CD4-positive, alpha-beta T cell (primary cell): ENCODE measurements at regions not wholly inside any gene's neighbourhood (a gene's known extent, or its start where the extent isn't known, plus 50 kb on each side); places are given as distances from the start of the nearest gene placed in this dataset.
A peak's percentile ranks its signal among the peaks of the same experiment; 100 is the strongest.

Experiments used
- ATAC-seq: fragments of 200-7000 bp; cut with Tn5 transposase; one replicate; pipeline ENCODE4 v1.10.0; 2022; ENCODE audit warnings: mild to moderate bottlenecking; ENCODE audit not compliant: poor library complexity
- CTCF ChIA-PET: fragments of 350-600 bp; sonication (Branson Sonifier 250); formaldehyde crosslinking; loops from one replicate; lab custom pipeline; 2021; ENCODE audit warnings: antibody characterized with exemption, inconsistent platforms; lab: Charles Lee
- POLR2A ChIA-PET: fragments of 350-600 bp; sonication (Branson Sonifier 250); formaldehyde crosslinking; loops from one replicate; lab custom pipeline; 2021; ENCODE audit warnings: antibody characterized with exemption, inconsistent platforms; lab: Charles Lee
- DNase-seq, 14 experiments: peaks; one replicate each; pipeline ENCODE4 v3.0.0-alpha.2; 2013 to 2020; ENCODE audit warnings: mixed read lengths in 2 of 14
- H3K27ac ChIP-seq, 2 donors: one replicate each; pipeline versions ENCODE4 v1.5.1 to v1.7.0; 2013; ENCODE audit warnings: low read length in 2 of 2, low read depth in 1 of 2, mild to moderate bottlenecking in 1 of 2
- H3K27me3 ChIP-seq, 2 experiments: 1 replicate in 1 of 2; 2 replicates in 1 of 2; pipeline versions ENCODE4 v1.6.1 to v1.7.0; 2013; ENCODE audit warnings: low read length in 2 of 2, control low read depth in 1 of 2, mild to moderate bottlenecking in 1 of 2, moderate library complexity in 1 of 2; ENCODE audit not compliant: insufficient read depth in 2 of 2, control insufficient read depth in 1 of 2
- H3K36me3 ChIP-seq: one replicate; pipeline ENCODE4 v1.6.1; 2013; ENCODE audit warnings: low read length, control low read depth; ENCODE audit not compliant: insufficient read depth
- H3K4me1 ChIP-seq: one replicate; pipeline ENCODE4 v1.6.1; 2013; ENCODE audit warnings: low read length, control low read depth; ENCODE audit not compliant: insufficient read depth
- H3K4me3 ChIP-seq: one replicate; pipeline ENCODE4 v1.5.1; 2013; ENCODE audit warnings: mild to moderate bottlenecking, low read length, moderate library complexity
- H3K9me3 ChIP-seq, 2 experiments: 1 replicate in 1 of 2; 2 replicates in 1 of 2; pipeline versions ENCODE4 v1.6.1 to v1.7.0; 2013; ENCODE audit warnings: low read length in 2 of 2, mild to moderate bottlenecking in 2 of 2, control low read depth in 1 of 2, moderate library complexity in 1 of 2; ENCODE audit not compliant: control insufficient read depth in 1 of 2, insufficient read depth in 1 of 2
- H3K27ac Mint-ChIP-seq: one replicate; pipeline ENCODE4 v1.8.0; 2020; ENCODE audit warnings: mixed read lengths
- H3K27me3 Mint-ChIP-seq: one replicate; pipeline ENCODE4 v1.8.0; 2021; ENCODE audit warnings: mixed read lengths
- H3K36me3 Mint-ChIP-seq: one replicate; pipeline ENCODE4 v1.8.0; 2021; ENCODE audit warnings: low read depth, mixed read lengths
- H3K4me1 Mint-ChIP-seq: one replicate; pipeline ENCODE4 v1.8.0; 2021; ENCODE audit warnings: low read depth, mixed read lengths
- H3K4me3 Mint-ChIP-seq: one replicate; pipeline ENCODE4 v1.8.0; 2020; ENCODE audit warnings: mild to moderate bottlenecking, mixed read lengths
- H3K9me3 Mint-ChIP-seq: one replicate; pipeline ENCODE4 v1.8.0; 2020; ENCODE audit warnings: mixed read lengths
- intact Hi-C, 2 experiments: fragments of 100-400 bp; cut with DNase I in 1 of 2; cut with micrococcal nuclease in 1 of 2; formaldehyde crosslinking; loops; one replicate each; pipeline versions ENCODE4 v1.15.1 to v1.9.0; 2023 to 2025; cut with DNase I, micrococcal nuclease
- TF ChIP-seq, protein P1 (sequence below): fragments of 200-600 bp; IDR thresholded peaks from one replicate; pipeline ENCODE4 v1.8.0; 2022; ENCODE audit warnings: antibody characterized with exemption, mild to moderate bottlenecking

DNA sequence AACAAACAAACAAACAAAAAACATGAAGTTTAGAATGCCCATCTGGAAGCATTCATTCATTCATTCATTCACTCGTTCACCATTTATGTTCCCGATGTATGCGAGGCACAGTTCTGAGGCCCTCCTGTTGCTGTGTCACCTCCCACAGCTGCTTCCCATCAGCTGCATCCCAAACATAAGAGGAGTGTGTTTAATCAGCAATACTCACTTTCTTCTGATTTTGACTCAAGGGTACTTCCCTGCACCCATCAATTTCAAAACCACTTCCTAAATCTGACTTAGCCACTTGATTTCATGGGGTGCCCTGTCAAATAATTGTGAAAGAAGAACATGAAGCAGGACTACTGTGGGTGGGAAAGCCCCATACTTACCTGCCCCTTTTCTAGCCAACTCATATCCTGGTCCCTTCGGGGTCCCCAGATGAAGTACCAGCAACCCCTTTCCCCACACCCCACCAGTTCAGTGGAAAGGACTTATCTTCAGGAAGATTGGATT lies 128.0 kb upstream of the IL12B start:
- H3K27ac Mint-ChIP-seq: no peak overlapping the region
- no peak overlapping the region for H3K4me3 ChIP-seq
- DNase-seq (peak in 3 of 14 experiments; percentile 27 to 59 (median 42)), ATAC-seq (no peak)
- no peak overlapping the region for H3K4me3 Mint-ChIP-seq
- CTCF ChIA-PET: interaction anchor here (1.2 kb wide), 1 partner anchor 57 kb away, joined by 5 read pairs; no protein-coding TSS in a partner anchor
- no peaks in the 10 kb centered on the region for H3K9me3 Mint-ChIP-seq
- no peaks in the 10 kb centered on the region for H3K27me3 ChIP-seq
- no peaks in the 10 kb centered on the region for H3K36me3 Mint-ChIP-seq
- TF ChIP-seq, protein P1, sequence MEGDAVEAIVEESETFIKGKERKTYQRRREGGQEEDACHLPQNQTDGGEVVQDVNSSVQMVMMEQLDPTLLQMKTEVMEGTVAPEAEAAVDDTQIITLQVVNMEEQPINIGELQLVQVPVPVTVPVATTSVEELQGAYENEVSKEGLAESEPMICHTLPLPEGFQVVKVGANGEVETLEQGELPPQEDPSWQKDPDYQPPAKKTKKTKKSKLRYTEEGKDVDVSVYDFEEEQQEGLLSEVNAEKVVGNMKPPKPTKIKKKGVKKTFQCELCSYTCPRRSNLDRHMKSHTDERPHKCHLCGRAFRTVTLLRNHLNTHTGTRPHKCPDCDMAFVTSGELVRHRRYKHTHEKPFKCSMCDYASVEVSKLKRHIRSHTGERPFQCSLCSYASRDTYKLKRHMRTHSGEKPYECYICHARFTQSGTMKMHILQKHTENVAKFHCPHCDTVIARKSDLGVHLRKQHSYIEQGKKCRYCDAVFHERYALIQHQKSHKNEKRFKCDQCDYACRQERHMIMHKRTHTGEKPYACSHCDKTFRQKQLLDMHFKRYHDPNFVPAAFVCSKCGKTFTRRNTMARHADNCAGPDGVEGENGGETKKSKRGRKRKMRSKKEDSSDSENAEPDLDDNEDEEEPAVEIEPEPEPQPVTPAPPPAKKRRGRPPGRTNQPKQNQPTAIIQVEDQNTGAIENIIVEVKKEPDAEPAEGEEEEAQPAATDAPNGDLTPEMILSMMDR: no peak
- H3K4me1 Mint-ChIP-seq: no peaks in the 10 kb centered on the region
- H3K4me1 ChIP-seq: peaks cover 11% of the 10 kb centered on the region
- no peaks in the 10 kb centered on the region for H3K36me3 ChIP-seq
- intact Hi-C loops: no loop called here
- H3K27me3 Mint-ChIP-seq: peaks cover 11% of the 10 kb centered on the region
- POLR2A ChIA-PET: interaction anchor here (0.7 kb wide), 1 partner anchor 636 kb away, joined by 3 read pairs; no protein-coding TSS in a partner anchor
- no peaks in the 10 kb centered on the region for H3K9me3 ChIP-seq
- no peak overlapping the region for H3K27ac ChIP-seq

DNA sequence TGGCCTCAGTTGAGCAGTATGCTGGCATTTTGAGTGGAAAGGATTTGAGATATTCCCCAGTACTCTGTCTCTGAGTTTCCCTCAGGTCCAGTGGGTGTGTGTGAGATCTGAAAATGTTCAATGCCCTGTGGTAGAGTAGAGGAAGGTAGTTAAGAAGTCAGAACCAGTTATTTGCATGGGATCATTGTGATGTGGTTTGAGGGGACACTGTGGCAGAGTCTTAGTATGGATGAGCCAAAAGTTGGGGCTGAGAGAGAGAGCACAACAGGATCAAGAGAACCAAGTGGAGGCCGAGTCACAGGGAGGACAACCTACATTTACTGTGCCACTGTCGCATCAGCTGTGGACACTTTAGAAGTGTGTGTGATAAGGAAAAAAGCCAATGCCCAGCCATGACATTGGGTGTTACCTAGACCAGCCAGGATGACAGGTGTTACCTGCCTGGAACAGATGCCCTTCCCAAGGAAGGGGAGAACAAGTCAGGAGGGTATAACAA lies 128.9 kb upstream of the IL12B start:
- CTCF ChIA-PET: no interaction called here
- Mint-ChIP-seq H3K27ac (no peak overlapping the region), H3K4me1 (no peaks in the 10 kb centered on the region), H3K36me3 (no peaks in the 10 kb centered on the region), H3K4me3 (no peak overlapping the region), H3K9me3 (no peaks in the 10 kb centered on the region), H3K27me3 (peaks cover 10% of the 10 kb centered on the region)
- ATAC-seq: no peak
- POLR2A ChIA-PET: no interaction called here
- TF ChIP-seq, protein P1: no peak
- Histone ChIP-seq H3K4me1 (peaks cover 11% of the 10 kb centered on the region), H3K27ac (no peak overlapping the region), H3K4me3 (no peak overlapping the region), H3K36me3 (no peaks in the 10 kb centered on the region), H3K9me3 (no peaks in the 10 kb centered on the region), H3K27me3 (no peaks in the 10 kb centered on the region)
- DNase-seq: no peak
- intact Hi-C loops: no loop called here

DNA sequence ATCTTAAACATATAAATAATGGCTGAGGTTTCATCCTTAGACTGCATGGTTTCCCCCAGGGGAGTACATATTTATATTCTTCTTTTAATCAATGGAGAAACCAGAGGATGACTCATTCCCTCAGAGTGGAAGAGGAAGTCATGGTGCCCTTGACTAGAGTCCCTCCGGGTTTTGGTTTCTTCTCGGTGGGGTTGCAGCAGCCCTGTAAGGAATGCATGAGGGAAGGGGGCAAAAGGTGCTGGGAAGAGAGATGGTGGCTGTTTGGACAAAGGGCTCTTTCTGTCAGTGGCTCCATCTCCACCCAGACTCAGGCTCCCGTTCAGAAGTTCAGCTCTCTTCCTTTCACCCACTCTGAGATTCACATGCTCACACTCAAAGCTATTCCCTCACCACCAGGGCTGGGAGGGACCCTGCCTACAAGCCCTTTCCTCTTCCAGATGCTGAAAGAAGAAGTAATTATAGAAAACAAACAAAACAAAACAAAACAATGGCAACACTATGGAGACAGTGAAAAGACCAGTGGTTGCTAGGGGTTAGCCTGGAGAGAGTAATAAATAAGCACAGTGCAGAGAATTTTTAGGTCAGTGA lies 129.8 kb upstream of the IL12B start:
- Histone ChIP-seq H3K4me1 (peaks cover 11% of the 10 kb centered on the region), H3K4me3 (no peak overlapping the region), H3K27ac (no peak overlapping the region), H3K36me3 (no peaks in the 10 kb centered on the region), H3K27me3 (no peaks in the 10 kb centered on the region), H3K9me3 (no peaks in the 10 kb centered on the region)
- H3K4me3 Mint-ChIP-seq: no peak overlapping the region
- H3K27me3 Mint-ChIP-seq: peaks cover 7% of the 10 kb centered on the region
- no peaks in the 10 kb centered on the region for H3K9me3 Mint-ChIP-seq
- no peaks in the 10 kb centered on the region for H3K4me1 Mint-ChIP-seq
- TF ChIP-seq, protein P1: no peak
- no peak for ATAC-seq
- intact Hi-C loops: no loop called here
- ChIA-PET CTCF (no interaction called here), POLR2A (no interaction called here)
- peak in 2 of 14 experiments; percentile 30 to 42 for DNase-seq
- no peak overlapping the region for H3K27ac Mint-ChIP-seq
- H3K36me3 Mint-ChIP-seq: no peaks in the 10 kb centered on the region
